CD14-positive monocyte (primary cell): ENCODE measurements at regions not wholly inside any gene's neighbourhood (a gene's known extent, or its start where the extent isn't known, plus 50 kb on each side); places are given as distances from the start of the nearest gene placed in this dataset.

Source experiments
- DNase-seq, 3 donors: peaks; one replicate each; pipeline ENCODE4 v3.0.0-alpha.2; 2011 to 2022
- H2AFZ ChIP-seq: 2 replicates; pipeline ENCODE4 v1.6.0; 2012; ENCODE audit warnings: mild to moderate bottlenecking, low read depth, low read length, inconsistent platforms; ENCODE audit not compliant: insufficient read depth, poor library complexity, severe bottlenecking
- H3K27ac ChIP-seq, 2 donors: 1 replicate in 1 of 2; 2 replicates in 1 of 2; pipeline ENCODE4 v1.5.1; 2012 to 2013; ENCODE audit warnings: low read length in 2 of 2, control low read depth in 1 of 2, inconsistent platforms in 1 of 2, low read depth in 1 of 2, mild to moderate bottlenecking in 1 of 2
- H3K27me3 ChIP-seq, 2 donors: one replicate each; pipeline versions ENCODE4 v1.6.0 to v1.6.1; 2011 to 2013; ENCODE audit warnings: low read length in 2 of 2; ENCODE audit not compliant: control insufficient read depth in 2 of 2, insufficient read depth in 2 of 2
- H3K36me3 ChIP-seq, 2 donors: replicated peaks in 1 of 2; 1 replicate in 1 of 2; 2 replicates in 1 of 2; pipeline versions ENCODE4 v1.5.1 to v1.6.1; 2012 to 2013; ENCODE audit warnings: low read length in 2 of 2, control low read depth in 1 of 2, inconsistent platforms in 1 of 2, mild to moderate bottlenecking in 1 of 2; ENCODE audit not compliant: insufficient read depth in 2 of 2, control insufficient read depth in 1 of 2
- H3K4me1 ChIP-seq, 2 donors: 1 replicate in 1 of 2; 2 replicates in 1 of 2; pipeline versions ENCODE4 v1.5.1 to v1.6.1; 2012 to 2013; ENCODE audit warnings: low read length in 2 of 2, control low read depth in 1 of 2, inconsistent platforms in 1 of 2, mild to moderate bottlenecking in 1 of 2, moderate library complexity in 1 of 2; ENCODE audit not compliant: insufficient read depth in 2 of 2, control insufficient read depth in 1 of 2
- H3K4me2 ChIP-seq: replicated peaks from 2 replicates; pipeline ENCODE3; 2012; ENCODE audit warnings: low read length, moderate library complexity, mild to moderate bottlenecking; ENCODE audit not compliant: poor library complexity, severe bottlenecking; ENCODE audit errors: extremely low read depth
- H3K4me3 ChIP-seq, 3 experiments: fragments of 200-600 bp in 1 of 3; sonication (generic) in 1 of 3; replicated peaks in 1 of 3; 1 replicate in 2 of 3; 2 replicates in 1 of 3; pipeline ENCODE4 v1.5.1; 2011 to 2013; ENCODE audit warnings: low read length in 3 of 3, mild to moderate bottlenecking in 3 of 3, control low read depth in 2 of 3, low read depth in 2 of 3, inconsistent platforms in 1 of 3, moderate library complexity in 1 of 3
- H3K79me2 ChIP-seq: 2 replicates; pipeline ENCODE4 v1.6.0; 2012; ENCODE audit warnings: mild to moderate bottlenecking, control low read depth, inconsistent platforms, low read length, moderate library complexity; ENCODE audit not compliant: insufficient read depth
- H3K9ac ChIP-seq: 2 replicates; pipeline ENCODE4 v1.6.0; 2017; ENCODE audit warnings: low read length, mild to moderate bottlenecking; ENCODE audit not compliant: insufficient read depth, poor library complexity, severe bottlenecking
- H3K9me3 ChIP-seq, 2 donors: replicated peaks in 1 of 2; 1 replicate in 1 of 2; 2 replicates in 1 of 2; pipeline versions ENCODE4 v1.5.1 to v1.6.1; 2012 to 2013; ENCODE audit warnings: low read length in 2 of 2, control low read depth in 1 of 2; ENCODE audit not compliant: control insufficient read depth in 1 of 2, insufficient read depth in 1 of 2
- H4K20me1 ChIP-seq: 2 replicates; pipeline ENCODE4 v1.6.0; 2012; ENCODE audit warnings: mild to moderate bottlenecking, low read length, control low read depth, moderate library complexity; ENCODE audit not compliant: insufficient read depth
- H3K27ac Mint-ChIP-seq, 7 donors: one replicate each; pipeline ENCODE4 v1.8.0; 2020; ENCODE audit warnings: mild to moderate bottlenecking in 7 of 7, mixed read lengths in 7 of 7, moderate library complexity in 6 of 7, inconsistent platforms in 2 of 7
- H3K27me3 Mint-ChIP-seq, 3 donors: one replicate each; pipeline ENCODE4 v1.8.0; 2021 to 2022; ENCODE audit warnings: low read depth in 3 of 3, mild to moderate bottlenecking in 3 of 3, mixed read lengths in 3 of 3, moderate library complexity in 3 of 3, inconsistent platforms in 1 of 3
- H3K36me3 Mint-ChIP-seq, 2 donors: one replicate each; pipeline ENCODE4 v1.8.0; 2020; ENCODE audit warnings: mixed read lengths in 2 of 2, inconsistent platforms in 1 of 2, mild to moderate bottlenecking in 1 of 2
- H3K4me1 Mint-ChIP-seq: one replicate; pipeline ENCODE4 v1.8.0; 2020; ENCODE audit warnings: mild to moderate bottlenecking, mixed read lengths
- H3K4me3 Mint-ChIP-seq, 2 donors: one replicate each; pipeline ENCODE4 v1.8.0; 2020; ENCODE audit warnings: mild to moderate bottlenecking in 2 of 2, mixed read lengths in 2 of 2, moderate library complexity in 1 of 2
- H3K9me3 Mint-ChIP-seq, 7 donors: one replicate each; pipeline ENCODE4 v1.8.0; 2020 to 2022; ENCODE audit warnings: mixed read lengths in 7 of 7, mild to moderate bottlenecking in 6 of 7, moderate library complexity in 6 of 7, inconsistent platforms in 2 of 7
- WGBS: methylation state at CpG from one replicate; pipeline ENCODE4 v1.1.5; 2013; ENCODE audit warnings: missing lambda C conversion rate; ENCODE audit not compliant: insufficient coverage; 5-methylcytosine and 5-hydroxymethylcytosine counted together
- intact Hi-C, 2 donors: fragments of 100-400 bp; cut with micrococcal nuclease; formaldehyde crosslinking; loops; one replicate each; pipeline versions ENCODE4 v1.15.0 to v1.15.1; 2023
- TF ChIP-seq, protein P1 (sequence below): fragments of 200-600 bp; IDR thresholded peaks from one replicate; pipeline ENCODE4 v1.8.0; 2022; ENCODE audit warnings: antibody characterized with exemption, mild to moderate bottlenecking

DNA sequence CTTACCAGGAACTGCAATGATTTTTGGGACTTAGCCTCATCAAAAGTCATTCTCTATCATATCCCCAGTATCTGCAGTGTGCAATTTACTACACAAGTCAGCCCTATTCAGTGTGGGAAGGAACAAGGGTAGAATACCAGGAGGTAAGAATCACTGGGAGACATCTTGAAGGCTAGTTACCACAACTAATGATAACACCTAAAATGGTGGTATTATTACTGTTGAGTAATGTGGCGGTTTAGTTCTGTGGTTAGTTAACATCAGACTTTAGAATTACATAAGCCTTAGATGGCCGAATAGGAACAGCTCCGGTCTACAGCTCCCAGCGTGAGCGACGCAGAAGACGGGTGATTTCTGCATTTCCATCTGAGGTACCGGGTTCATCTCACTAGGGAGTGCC is 567.9 kb upstream of the CDH11 start:
- H3K27me3 ChIP-seq, result no peaks in the 10 kb centered on the region
- intact Hi-C loops, result no loop called here

DNA sequence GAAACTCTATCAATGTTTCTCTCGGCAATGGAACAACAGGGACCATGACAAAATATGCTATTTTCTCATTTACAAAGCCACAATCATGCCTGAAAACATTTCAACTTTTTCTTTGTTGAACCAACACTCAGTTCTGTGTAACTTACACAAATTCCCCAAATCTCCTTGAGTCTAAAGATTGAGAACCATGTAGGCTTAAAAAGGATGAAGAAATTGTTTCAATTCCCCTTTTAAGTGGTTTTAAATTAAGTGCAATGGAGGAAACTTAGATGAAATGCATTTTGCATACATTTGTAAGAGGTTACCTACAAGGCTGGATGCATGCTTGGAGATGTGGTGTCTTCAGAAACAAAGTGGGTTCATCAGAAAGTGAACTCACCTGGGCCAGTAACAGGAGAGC is 566.4 kb upstream of the CDH11 start:
- H3K27me3 Mint-ChIP-seq, result peaks cover 0 to 2% (median 0%) of the 10 kb centered on the region in 3 donors
- Histone ChIP-seq H3K9ac (no peak overlapping the region), H3K4me3 (no peak overlapping the region), H3K27ac (no peak overlapping the region), H3K4me2 (no peak overlapping the region), H3K4me1 (peaks cover 0 to 24% of the 10 kb centered on the region in 2 donors), H3K9me3 (peaks cover 0 to 7% of the 10 kb centered on the region in 2 donors), H3K36me3 (no peaks in the 10 kb centered on the region), H3K27me3 (no peaks in the 10 kb centered on the region), H3K79me2 (no peaks in the 10 kb centered on the region), H2AFZ (no peak overlapping the region), H4K20me1 (no peaks in the 10 kb centered on the region)
- H3K36me3 Mint-ChIP-seq, result no peaks in the 10 kb centered on the region
- peaks cover 10% of the 10 kb centered on the region for H3K4me1 Mint-ChIP-seq
- TF ChIP-seq, protein P1, sequence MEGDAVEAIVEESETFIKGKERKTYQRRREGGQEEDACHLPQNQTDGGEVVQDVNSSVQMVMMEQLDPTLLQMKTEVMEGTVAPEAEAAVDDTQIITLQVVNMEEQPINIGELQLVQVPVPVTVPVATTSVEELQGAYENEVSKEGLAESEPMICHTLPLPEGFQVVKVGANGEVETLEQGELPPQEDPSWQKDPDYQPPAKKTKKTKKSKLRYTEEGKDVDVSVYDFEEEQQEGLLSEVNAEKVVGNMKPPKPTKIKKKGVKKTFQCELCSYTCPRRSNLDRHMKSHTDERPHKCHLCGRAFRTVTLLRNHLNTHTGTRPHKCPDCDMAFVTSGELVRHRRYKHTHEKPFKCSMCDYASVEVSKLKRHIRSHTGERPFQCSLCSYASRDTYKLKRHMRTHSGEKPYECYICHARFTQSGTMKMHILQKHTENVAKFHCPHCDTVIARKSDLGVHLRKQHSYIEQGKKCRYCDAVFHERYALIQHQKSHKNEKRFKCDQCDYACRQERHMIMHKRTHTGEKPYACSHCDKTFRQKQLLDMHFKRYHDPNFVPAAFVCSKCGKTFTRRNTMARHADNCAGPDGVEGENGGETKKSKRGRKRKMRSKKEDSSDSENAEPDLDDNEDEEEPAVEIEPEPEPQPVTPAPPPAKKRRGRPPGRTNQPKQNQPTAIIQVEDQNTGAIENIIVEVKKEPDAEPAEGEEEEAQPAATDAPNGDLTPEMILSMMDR, result no peak
- peak in 2 of 3 donors; percentile 3 to 7 for DNase-seq
- peaks cover 0 to 12% (median 2%) of the 10 kb centered on the region in 7 donors for H3K9me3 Mint-ChIP-seq
- intact Hi-C loops, result no loop called here
- H3K4me3 Mint-ChIP-seq, result no peak overlapping the region
- H3K27ac Mint-ChIP-seq, result no peak overlapping the region
- WGBS, result no CpG with 5 or more reads among the region's 1 CpG

More for the DNA sequence above, 567.9 kb upstream of the CDH11 start:
- Mint-ChIP-seq H3K9me3 (peaks cover 0 to 6% (median 2%) of the 10 kb centered on the region in 7 donors), H3K4me1 (peaks cover 10% of the 10 kb centered on the region), H3K4me3 (no peak overlapping the region), H3K27ac (no peak overlapping the region), H3K36me3 (no peaks in the 10 kb centered on the region), H3K27me3 (peaks cover 0 to 2% (median 0%) of the 10 kb centered on the region in 3 donors)
- Histone ChIP-seq H4K20me1 (no peaks in the 10 kb centered on the region), H3K4me2 (no peak overlapping the region), H3K36me3 (no peaks in the 10 kb centered on the region), H3K79me2 (no peaks in the 10 kb centered on the region), H3K9ac (no peak overlapping the region), H3K9me3 (no peaks in the 10 kb centered on the region), H3K4me1 (peaks cover 0 to 24% of the 10 kb centered on the region in 2 donors), H2AFZ (no peak overlapping the region), H3K4me3 (no peak overlapping the region), H3K27ac (no peak overlapping the region)
- WGBS, result no CpG with 5 or more reads among the region's 8 CpGs
- DNase-seq, result no peak
- TF ChIP-seq, protein P1, result no peak
